ENCODE measurements at regions not wholly inside any gene's neighbourhood (a gene's known extent, or its start where the extent isn't known, plus 50 kb on each side); places are given as distances from the start of the nearest gene placed in this dataset.

DNA sequence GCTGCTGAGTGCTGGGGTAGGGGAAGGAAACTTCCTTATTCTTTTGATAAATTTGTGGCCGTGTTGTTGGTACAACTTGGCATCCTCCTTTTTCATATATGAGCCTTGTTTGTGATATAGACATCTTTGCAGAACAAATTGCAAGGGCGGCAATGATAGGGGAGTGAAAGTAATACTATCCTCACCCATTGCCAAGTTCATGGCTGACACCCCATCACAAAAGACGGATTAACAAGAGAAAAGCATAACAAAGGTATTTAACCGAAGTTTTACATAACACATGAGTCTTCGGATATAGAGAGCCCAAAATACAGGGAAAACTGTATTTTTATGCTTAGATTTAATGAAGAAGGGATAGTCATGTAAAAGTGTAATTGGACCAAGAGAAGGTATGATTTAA lies 86.3 kb upstream of the TMPRSS2 start:
- H3K4me3 ChIP-seq (ENCODE audit: low read depth, low read length), result no peak overlapping the region
- no peak for DNase-seq (ENCODE audit: low read depth)
- TF ChIP-seq, protein P1, sequence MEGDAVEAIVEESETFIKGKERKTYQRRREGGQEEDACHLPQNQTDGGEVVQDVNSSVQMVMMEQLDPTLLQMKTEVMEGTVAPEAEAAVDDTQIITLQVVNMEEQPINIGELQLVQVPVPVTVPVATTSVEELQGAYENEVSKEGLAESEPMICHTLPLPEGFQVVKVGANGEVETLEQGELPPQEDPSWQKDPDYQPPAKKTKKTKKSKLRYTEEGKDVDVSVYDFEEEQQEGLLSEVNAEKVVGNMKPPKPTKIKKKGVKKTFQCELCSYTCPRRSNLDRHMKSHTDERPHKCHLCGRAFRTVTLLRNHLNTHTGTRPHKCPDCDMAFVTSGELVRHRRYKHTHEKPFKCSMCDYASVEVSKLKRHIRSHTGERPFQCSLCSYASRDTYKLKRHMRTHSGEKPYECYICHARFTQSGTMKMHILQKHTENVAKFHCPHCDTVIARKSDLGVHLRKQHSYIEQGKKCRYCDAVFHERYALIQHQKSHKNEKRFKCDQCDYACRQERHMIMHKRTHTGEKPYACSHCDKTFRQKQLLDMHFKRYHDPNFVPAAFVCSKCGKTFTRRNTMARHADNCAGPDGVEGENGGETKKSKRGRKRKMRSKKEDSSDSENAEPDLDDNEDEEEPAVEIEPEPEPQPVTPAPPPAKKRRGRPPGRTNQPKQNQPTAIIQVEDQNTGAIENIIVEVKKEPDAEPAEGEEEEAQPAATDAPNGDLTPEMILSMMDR (IDR thresholded peaks at IDR 0.05; ENCODE audit: insufficient read depth, low read depth, low read length, missing control alignments), result no peak

GRCh38 chr21:41593760-41594138 lies 85.8 kb upstream of the TMPRSS2 start:
- no peak overlapping the region for H3K4me3 ChIP-seq (ENCODE audit: low read depth, low read length)
- DNase-seq (ENCODE audit: low read depth), result no peak
- TF ChIP-seq, protein P1 (IDR thresholded peaks at IDR 0.05; ENCODE audit: insufficient read depth, low read depth, low read length, missing control alignments), result no peak

DNA sequence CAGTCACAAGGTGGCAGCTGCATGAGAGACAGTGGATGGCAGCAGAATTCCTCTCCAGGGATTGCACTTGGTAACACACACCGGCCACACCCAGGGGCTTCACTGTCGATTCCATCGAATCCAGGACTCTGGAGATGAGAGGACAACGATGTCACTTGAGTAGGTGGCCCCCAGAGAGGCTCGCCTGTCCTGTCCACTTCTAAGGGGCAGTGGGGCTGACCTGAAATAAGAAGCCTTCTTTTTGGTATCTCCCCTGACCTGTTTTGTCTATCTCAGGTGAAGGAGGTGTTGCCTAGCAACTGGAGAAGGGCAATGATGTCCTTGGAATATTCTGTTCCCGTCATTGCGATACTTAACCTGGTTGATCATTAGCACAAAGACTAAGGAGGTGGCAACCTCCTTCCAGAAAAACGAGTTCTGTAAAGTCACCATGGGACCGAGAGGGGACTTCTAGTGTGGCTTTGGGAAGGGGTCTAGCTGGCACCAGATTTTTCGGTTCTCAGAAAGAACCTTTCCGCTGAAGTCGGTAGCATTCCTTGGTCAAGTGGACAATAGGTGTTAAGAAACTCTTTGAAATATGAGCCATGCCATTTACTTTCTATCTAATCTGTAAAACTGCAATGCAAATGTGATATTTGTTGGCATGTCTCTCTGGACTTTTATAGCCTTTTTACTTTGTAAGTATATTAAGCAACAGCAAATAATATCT lies 85.2 kb upstream of the TMPRSS2 start:
- H3K4me3 ChIP-seq (ENCODE audit: low read depth, low read length), result no peak overlapping the region
- DNase-seq (ENCODE audit: low read depth), result no peak
- TF ChIP-seq, protein P1 (IDR thresholded peaks at IDR 0.05; ENCODE audit: insufficient read depth, low read depth, low read length, missing control alignments), result no peak

DNA sequence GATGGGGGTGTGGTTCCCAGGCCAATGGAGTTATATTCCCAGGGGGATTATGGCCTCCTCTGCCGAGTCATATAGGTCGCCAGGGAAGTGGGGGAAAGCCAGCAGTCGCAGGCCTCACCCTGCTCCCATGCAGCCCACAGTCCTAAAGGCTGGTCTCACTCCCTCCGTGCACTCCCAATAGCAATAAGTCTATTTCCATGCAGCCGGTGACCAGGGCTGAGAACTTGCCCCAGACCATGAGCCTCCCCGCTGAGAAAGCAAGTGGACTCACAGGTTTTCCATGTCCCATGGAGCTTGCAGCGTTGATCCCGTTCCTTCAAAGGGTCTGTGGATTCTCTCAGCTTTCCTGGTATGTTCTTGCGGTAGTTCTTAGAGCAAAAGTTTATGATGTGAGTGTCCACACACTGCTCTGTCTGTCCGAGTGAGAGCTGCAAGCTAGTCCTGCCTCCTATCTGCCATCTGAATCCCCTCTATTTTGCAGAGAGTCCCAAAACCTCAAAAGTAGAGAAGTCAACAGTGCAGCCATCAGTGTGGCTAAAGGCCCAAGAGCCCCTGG lies 81.7 kb upstream of the TMPRSS2 start:
- no peak overlapping the region for H3K4me3 ChIP-seq (ENCODE audit: low read depth, low read length)
- DNase-seq (ENCODE audit: low read depth), result no peak
- TF ChIP-seq, protein P1 (IDR thresholded peaks at IDR 0.05; ENCODE audit: insufficient read depth, low read depth, low read length, missing control alignments), result no peak

GRCh38 chr21:41589131-41589530 lies 81.2 kb upstream of the TMPRSS2 start:
- no peak overlapping the region for H3K4me3 ChIP-seq (ENCODE audit: low read depth, low read length)
- TF ChIP-seq, protein P1 (IDR thresholded peaks at IDR 0.05; ENCODE audit: insufficient read depth, low read depth, low read length, missing control alignments), result no peak
- DNase-seq (ENCODE audit: low read depth), result no peak

GRCh38 chr21:41585199-41585994 lies 77.4 kb upstream of the TMPRSS2 start:
- DNase-seq (ENCODE audit: low read depth), result no peak
- H3K4me3 ChIP-seq (ENCODE audit: low read depth, low read length), result no peak overlapping the region
- TF ChIP-seq, protein P1 (IDR thresholded peaks at IDR 0.05; ENCODE audit: insufficient read depth, low read depth, low read length, missing control alignments), result no peak

Data from GM12865 (cell line).